ENCODE measurements at regions not wholly inside any gene's neighbourhood (a gene's known extent, or its start where the extent isn't known, plus 50 kb on each side); places are given as distances from the start of the nearest gene placed in this dataset.
"Not testable (repeated sequence)": the region's sequence is repeated elsewhere in the genome, so short reads cannot be mapped to it uniquely, and the experiment has no call there.

- TF ChIP-seq YY1 (IDR thresholded peaks at IDR 0.05; ENCODE audit: insufficient read depth, insufficient read length) = no peak
- no peak for TF ChIP-seq ZNF274 (IDR thresholded peaks at IDR 0.05; ENCODE audit: low read depth, low read length)
- no peak for TF ChIP-seq SUZ12 (IDR thresholded peaks at IDR 0.05; ENCODE audit: extremely low read depth, insufficient read depth, insufficient read length)
- H3K4me3 ChIP-seq (ENCODE audit: insufficient read length, low read depth) = no peak overlapping the region
- H3K36me3 ChIP-seq (ENCODE audit: insufficient read depth, insufficient read length, low read length) = no peaks in the 10 kb centered on the region
- no peak for DNase-seq (ENCODE audit: low read depth, low spot score)
- H3K27me3 ChIP-seq (ENCODE audit: insufficient read depth, insufficient read length) = no peaks in the 10 kb centered on the region
- no peaks in the 10 kb centered on the region for H3K9me3 ChIP-seq (ENCODE audit: insufficient read depth, low read length)
- H3K9ac ChIP-seq (ENCODE audit: insufficient read length, low read depth) = no peak overlapping the region
- no peaks in the 10 kb centered on the region for H3K4me1 ChIP-seq (ENCODE audit: insufficient read depth, insufficient read length)
Measured at GRCh38 chrX:113269203-113269602, 428.6 kb upstream of the AMOT start.

GRCh38 chrX:113260474-113260873 lies 419.8 kb upstream of the AMOT start:
- no peak overlapping the region for H3K4me3 ChIP-seq (ENCODE audit: insufficient read length, low read depth)
- no peaks in the 10 kb centered on the region for H3K9me3 ChIP-seq (ENCODE audit: insufficient read depth, low read length)
- H3K9ac ChIP-seq (ENCODE audit: insufficient read length, low read depth) = no peak overlapping the region
- H3K27me3 ChIP-seq (ENCODE audit: insufficient read depth, insufficient read length) = no peaks in the 10 kb centered on the region
- TF ChIP-seq YY1 (IDR thresholded peaks at IDR 0.05; ENCODE audit: insufficient read depth, insufficient read length) = no peak
- H3K4me1 ChIP-seq (ENCODE audit: insufficient read depth, insufficient read length) = no peaks in the 10 kb centered on the region
- no peaks in the 10 kb centered on the region for H3K36me3 ChIP-seq (ENCODE audit: insufficient read depth, insufficient read length, low read length)
- DNase-seq (ENCODE audit: low read depth, low spot score) = peak; percentile 3

DNA sequence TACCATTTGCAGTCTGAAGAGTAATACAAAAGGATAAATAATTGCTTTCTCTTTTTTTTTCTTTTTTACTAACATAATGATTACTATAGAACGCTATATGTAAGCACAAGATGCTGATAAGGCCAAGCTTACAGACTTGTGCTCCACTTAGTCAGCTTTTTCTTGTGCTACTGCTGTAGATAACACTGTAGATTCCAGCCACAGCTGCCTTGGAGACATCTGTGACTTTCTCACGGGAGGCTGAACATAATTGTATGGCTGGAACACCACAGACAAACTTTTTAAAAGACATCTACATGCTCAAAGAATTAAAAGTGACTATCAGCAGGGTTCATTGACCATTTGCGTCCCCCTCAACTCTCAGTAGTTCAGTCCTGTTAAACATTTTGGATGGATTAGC lies 381.7 kb upstream of the AMOT start:
- no peak for DNase-seq (ENCODE audit: low read depth, low spot score)
- Histone ChIP-seq H3K36me3 (ENCODE audit: insufficient read depth, insufficient read length, low read length) (no peaks in the 10 kb centered on the region), H3K27me3 (ENCODE audit: insufficient read depth, insufficient read length) (no peaks in the 10 kb centered on the region), H3K9me3 (ENCODE audit: insufficient read depth, low read length) (no peaks in the 10 kb centered on the region), H3K4me3 (ENCODE audit: insufficient read length, low read depth) (no peak overlapping the region), H3K9ac (ENCODE audit: insufficient read length, low read depth) (no peak overlapping the region), H3K4me1 (ENCODE audit: insufficient read depth, insufficient read length) (no peaks in the 10 kb centered on the region)
- no peak for TF ChIP-seq YY1 (IDR thresholded peaks at IDR 0.05; ENCODE audit: insufficient read depth, insufficient read length)
- no peak for TF ChIP-seq SUZ12 (IDR thresholded peaks at IDR 0.05; ENCODE audit: extremely low read depth, insufficient read depth, insufficient read length)
- TF ChIP-seq ZNF274 (IDR thresholded peaks at IDR 0.05; ENCODE audit: low read depth, low read length) = no peak

DNA sequence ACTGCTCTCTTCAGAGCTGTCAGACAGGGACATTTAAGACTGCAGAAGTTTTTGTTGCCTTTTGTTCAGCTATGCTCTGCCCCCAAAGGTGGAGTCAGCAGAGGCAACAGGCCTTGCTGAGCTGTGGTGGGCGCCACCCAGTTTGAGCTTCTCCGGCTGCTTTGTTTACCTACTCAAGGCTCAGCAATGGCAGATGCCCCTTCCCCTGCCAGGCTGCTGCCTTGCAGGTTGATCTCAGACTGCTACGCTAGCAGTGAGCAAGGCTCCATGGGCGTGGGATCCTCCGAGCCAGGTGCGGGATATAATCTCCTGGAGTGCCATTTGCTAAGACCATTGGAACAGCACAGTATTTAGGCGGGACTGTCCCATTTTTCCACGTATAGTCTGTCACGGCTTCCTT lies 371.4 kb upstream of the AMOT start:
- TF ChIP-seq SUZ12 (IDR thresholded peaks at IDR 0.05; ENCODE audit: extremely low read depth, insufficient read depth, insufficient read length) (no peak), ZNF274 (IDR thresholded peaks at IDR 0.05; ENCODE audit: low read depth, low read length) (no peak), YY1 (IDR thresholded peaks at IDR 0.05; ENCODE audit: insufficient read depth, insufficient read length) (no peak)
- no peak for DNase-seq (ENCODE audit: low read depth, low spot score)
- no peak overlapping the region for H3K4me3 ChIP-seq (ENCODE audit: insufficient read length, low read depth)
- H3K4me1 ChIP-seq (ENCODE audit: insufficient read depth, insufficient read length) = no peaks in the 10 kb centered on the region
- no peaks in the 10 kb centered on the region for H3K36me3 ChIP-seq (ENCODE audit: insufficient read depth, insufficient read length, low read length)
- H3K27me3 ChIP-seq (ENCODE audit: insufficient read depth, insufficient read length) = no peaks in the 10 kb centered on the region
- peaks cover 12% of the 10 kb centered on the region; the same call in 1 of the 2 replicates for H3K9me3 ChIP-seq (ENCODE audit: insufficient read depth, low read length)
- no peak overlapping the region for H3K9ac ChIP-seq (ENCODE audit: insufficient read length, low read depth)

DNA sequence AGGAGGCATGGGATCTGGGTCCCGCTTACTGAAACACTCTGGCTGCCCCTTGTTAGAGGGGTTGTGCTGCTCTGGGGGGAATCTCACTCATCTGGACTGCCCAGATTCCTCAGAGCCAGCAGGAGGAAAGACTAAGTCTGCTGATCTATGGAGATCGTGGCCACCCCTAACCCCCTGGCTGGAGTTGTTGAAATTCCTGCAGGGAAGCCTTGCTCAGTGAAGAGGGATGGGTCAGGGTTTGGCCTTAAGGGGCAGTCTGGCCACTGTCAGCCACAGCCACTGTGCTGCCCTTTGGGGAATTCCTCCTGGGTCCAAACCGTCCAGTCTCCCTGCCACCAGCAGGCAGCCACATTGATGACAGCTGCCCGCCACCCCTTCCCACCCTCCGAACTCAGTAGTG lies 362.0 kb upstream of the AMOT start:
- no peak overlapping the region for H3K9ac ChIP-seq (ENCODE audit: insufficient read length, low read depth)
- H3K4me1 ChIP-seq (ENCODE audit: insufficient read depth, insufficient read length) = no peaks in the 10 kb centered on the region
- TF ChIP-seq SUZ12 (IDR thresholded peaks at IDR 0.05; ENCODE audit: extremely low read depth, insufficient read depth, insufficient read length) = no peak
- TF ChIP-seq YY1 (IDR thresholded peaks at IDR 0.05; ENCODE audit: insufficient read depth, insufficient read length) = no peak
- no peak for TF ChIP-seq ZNF274 (IDR thresholded peaks at IDR 0.05; ENCODE audit: low read depth, low read length)
- no peaks in the 10 kb centered on the region for H3K27me3 ChIP-seq (ENCODE audit: insufficient read depth, insufficient read length)
- no peaks in the 10 kb centered on the region for H3K36me3 ChIP-seq (ENCODE audit: insufficient read depth, insufficient read length, low read length)
- no peak overlapping the region for H3K4me3 ChIP-seq (ENCODE audit: insufficient read length, low read depth)
- DNase-seq (ENCODE audit: low read depth, low spot score) = no peak
- H3K9me3 ChIP-seq (ENCODE audit: insufficient read depth, low read length) = no peaks in the 10 kb centered on the region

- DNase-seq (ENCODE audit: low read depth, low spot score) = no peak
- Histone ChIP-seq H3K4me1 (ENCODE audit: insufficient read depth, insufficient read length) (no peaks in the 10 kb centered on the region), H3K27me3 (ENCODE audit: insufficient read depth, insufficient read length) (no peaks in the 10 kb centered on the region), H3K9ac (ENCODE audit: insufficient read length, low read depth) (no peak overlapping the region), H3K36me3 (ENCODE audit: insufficient read depth, insufficient read length, low read length) (no peaks in the 10 kb centered on the region), H3K4me3 (ENCODE audit: insufficient read length, low read depth) (no peak overlapping the region), H3K9me3 (ENCODE audit: insufficient read depth, low read length) (no peaks in the 10 kb centered on the region; the same call in 1 of the 2 replicates)
- TF ChIP-seq ZNF274 (IDR thresholded peaks at IDR 0.05; ENCODE audit: low read depth, low read length) (no peak), YY1 (IDR thresholded peaks at IDR 0.05; ENCODE audit: insufficient read depth, insufficient read length) (no peak), SUZ12 (IDR thresholded peaks at IDR 0.05; ENCODE audit: extremely low read depth, insufficient read depth, insufficient read length) (no peak)
Measured at GRCh38 chrX:113195949-113196348, 355.3 kb upstream of the AMOT start.

GRCh38 chrX:113192418-113192817 lies 351.8 kb upstream of the AMOT start:
- no peak for DNase-seq (ENCODE audit: low read depth, low spot score)

DNA sequence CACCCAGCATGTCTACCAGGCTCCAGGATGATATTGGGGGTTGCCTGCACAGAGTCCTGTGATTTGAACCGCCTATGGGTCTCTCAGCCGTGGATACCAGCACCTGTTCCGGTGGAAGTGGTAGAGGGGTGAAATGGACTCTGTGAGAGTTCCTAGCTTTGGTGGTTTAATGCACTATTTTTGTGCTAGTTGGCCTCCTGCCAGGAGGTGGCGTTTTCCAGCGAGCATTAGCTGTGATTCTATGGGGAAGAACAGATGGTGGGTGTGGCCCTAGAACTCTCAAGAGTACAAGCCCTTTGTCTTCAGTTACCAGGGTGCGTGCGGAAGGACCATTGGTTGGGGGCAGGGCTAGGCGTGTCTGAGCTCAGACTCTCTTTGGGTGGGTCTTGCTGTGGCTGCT lies 316.9 kb upstream of the AMOT start:
- TF ChIP-seq SUZ12 (IDR thresholded peaks at IDR 0.05; ENCODE audit: extremely low read depth, insufficient read depth, insufficient read length) (no peak), YY1 (IDR thresholded peaks at IDR 0.05; ENCODE audit: insufficient read depth, insufficient read length) (no peak), ZNF274 (IDR thresholded peaks at IDR 0.05; ENCODE audit: low read depth, low read length) (no peak)
- DNase-seq (ENCODE audit: low read depth, low spot score) = no peak
- Histone ChIP-seq H3K4me1 (ENCODE audit: insufficient read depth, insufficient read length) (no peaks in the 10 kb centered on the region), H3K4me3 (ENCODE audit: insufficient read length, low read depth) (no peak overlapping the region), H3K9me3 (ENCODE audit: insufficient read depth, low read length) (0 out of 2 replicates have a peak, but pooled peaks cover 7% of the 10 kb centered on the region), H3K36me3 (ENCODE audit: insufficient read depth, insufficient read length, low read length) (no peaks in the 10 kb centered on the region), H3K27me3 (ENCODE audit: insufficient read depth, insufficient read length) (no peaks in the 10 kb centered on the region), H3K9ac (ENCODE audit: insufficient read length, low read depth) (no peak overlapping the region)

More at GRCh38 chrX:113192418-113192817, 351.8 kb upstream of the AMOT start:
- Histone ChIP-seq H3K4me3 (ENCODE audit: insufficient read length, low read depth) (no peak overlapping the region), H3K9me3 (ENCODE audit: insufficient read depth, low read length) (no peaks in the 10 kb centered on the region; the same call in 1 of the 2 replicates), H3K27me3 (ENCODE audit: insufficient read depth, insufficient read length) (no peaks in the 10 kb centered on the region), H3K36me3 (ENCODE audit: insufficient read depth, insufficient read length, low read length) (no peaks in the 10 kb centered on the region), H3K4me1 (ENCODE audit: insufficient read depth, insufficient read length) (no peaks in the 10 kb centered on the region), H3K9ac (ENCODE audit: insufficient read length, low read depth) (no peak overlapping the region)
- no peak for TF ChIP-seq YY1 (IDR thresholded peaks at IDR 0.05; ENCODE audit: insufficient read depth, insufficient read length)

GRCh38 chrX:113154315-113154714 lies 313.7 kb upstream of the AMOT start:
- H3K27me3 ChIP-seq (ENCODE audit: insufficient read depth, insufficient read length); H3K9me3 ChIP-seq (ENCODE audit: insufficient read depth, low read length); H3K36me3 ChIP-seq (ENCODE audit: insufficient read depth, insufficient read length, low read length); H3K4me1 ChIP-seq (ENCODE audit: insufficient read depth, insufficient read length); H3K4me3 ChIP-seq (ENCODE audit: insufficient read length, low read depth); DNase-seq (ENCODE audit: low read depth, low spot score); H3K9ac ChIP-seq (ENCODE audit: insufficient read length, low read depth): not testable (repeated sequence)
